ENCODE measurements at regions not wholly inside any gene's neighbourhood (a gene's known extent, or its start where the extent isn't known, plus 50 kb on each side); places are given as distances from the start of the nearest gene placed in this dataset.

GRCh38 chr16:55273959-55274358 is 50.0 kb upstream of the IRX6 start:
- no peak for DNase-seq

Data from hindlimb muscle (tissue), 1 donor.